ENCODE measurements at regions not wholly inside any gene's neighbourhood (a gene's known extent, or its start where the extent isn't known, plus 50 kb on each side); places are given as distances from the start of the nearest gene placed in this dataset.

- H3K36me3 Mint-ChIP-seq = no peaks in the 10 kb centered on the region
- H3K27ac Mint-ChIP-seq = no peak overlapping the region
- ATAC-seq (no peak), DNase-seq (no peak)
- H3K4me3 Mint-ChIP-seq = no peak overlapping the region
- no peaks in the 10 kb centered on the region for H3K9me3 Mint-ChIP-seq (ENCODE audit: low read depth)
- no peaks in the 10 kb centered on the region for H3K27me3 Mint-ChIP-seq
- CTCF ChIA-PET = no interaction called here
- H3K4me1 Mint-ChIP-seq = no peaks in the 10 kb centered on the region
These were observed 357.1 kb downstream of the TCERG1L start for GRCh38 chr10:130954326-130954905.

GRCh38 chr10:130956251-130956650, 355.3 kb downstream of the TCERG1L start:
- Mint-ChIP-seq H3K9me3 (ENCODE audit: low read depth) (no peaks in the 10 kb centered on the region), H3K27ac (no peak overlapping the region), H3K36me3 (no peaks in the 10 kb centered on the region), H3K27me3 (no peaks in the 10 kb centered on the region), H3K4me3 (no peak overlapping the region), H3K4me1 (no peaks in the 10 kb centered on the region)
- ATAC-seq = no peak
- no peak for DNase-seq
- CTCF ChIA-PET = no interaction called here

GRCh38 chr10:130957423-130957822, 354.1 kb downstream of the TCERG1L start:
- Mint-ChIP-seq H3K4me1 (no peaks in the 10 kb centered on the region), H3K9me3 (ENCODE audit: low read depth) (no peaks in the 10 kb centered on the region), H3K4me3 (no peak overlapping the region), H3K27me3 (no peaks in the 10 kb centered on the region), H3K36me3 (no peaks in the 10 kb centered on the region), H3K27ac (no peak overlapping the region)
- DNase-seq = peak; percentile 21
- no peak for ATAC-seq
- CTCF ChIA-PET = interaction anchor here (1.2 kb wide), 1 partner anchor 12 kb away, joined by 3 read pairs; no protein-coding TSS in a partner anchor

- CTCF ChIA-PET = interaction anchor here (1.2 kb wide), 1 partner anchor 12 kb away, joined by 3 read pairs; no protein-coding TSS in a partner anchor
- DNase-seq = peak; percentile 15
- no peaks in the 10 kb centered on the region for H3K27me3 Mint-ChIP-seq
- H3K36me3 Mint-ChIP-seq = no peaks in the 10 kb centered on the region
- no peaks in the 10 kb centered on the region for H3K4me1 Mint-ChIP-seq
- ATAC-seq = no peak
- no peak overlapping the region for H3K27ac Mint-ChIP-seq
- H3K9me3 Mint-ChIP-seq (ENCODE audit: low read depth) = no peaks in the 10 kb centered on the region
- H3K4me3 Mint-ChIP-seq = no peak overlapping the region
These were observed 353.5 kb downstream of the TCERG1L start for GRCh38 chr10:130958003-130958402.

- H3K27me3 Mint-ChIP-seq = no peaks in the 10 kb centered on the region
These were observed 352.4 kb downstream of the TCERG1L start for GRCh38 chr10:130958981-130959751.

GRCh38 chr10:130959752-130960195, 351.7 kb downstream of the TCERG1L start:
- Mint-ChIP-seq H3K4me3 (no peak overlapping the region), H3K27me3 (no peaks in the 10 kb centered on the region), H3K36me3 (no peaks in the 10 kb centered on the region), H3K4me1 (no peaks in the 10 kb centered on the region), H3K27ac (no peak overlapping the region), H3K9me3 (ENCODE audit: low read depth) (no peaks in the 10 kb centered on the region)
- CTCF ChIA-PET = no interaction called here
- ATAC-seq (no peak), DNase-seq (no peak)

More at GRCh38 chr10:130958981-130959751, 352.4 kb downstream of the TCERG1L start:
- DNase-seq (no peak), ATAC-seq (no peak)
- no peaks in the 10 kb centered on the region for H3K9me3 Mint-ChIP-seq (ENCODE audit: low read depth)
- CTCF ChIA-PET = no interaction called here
- no peak overlapping the region for H3K4me3 Mint-ChIP-seq
- H3K27ac Mint-ChIP-seq = no peak overlapping the region
- no peaks in the 10 kb centered on the region for H3K4me1 Mint-ChIP-seq
- H3K36me3 Mint-ChIP-seq = no peaks in the 10 kb centered on the region

- CTCF ChIA-PET = no interaction called here
- Mint-ChIP-seq H3K27me3 (no peaks in the 10 kb centered on the region), H3K27ac (no peak overlapping the region), H3K36me3 (no peaks in the 10 kb centered on the region), H3K9me3 (ENCODE audit: low read depth) (no peaks in the 10 kb centered on the region), H3K4me3 (no peak overlapping the region), H3K4me1 (no peaks in the 10 kb centered on the region)
- DNase-seq (no peak), ATAC-seq (no peak)
These were observed 351.0 kb downstream of the TCERG1L start for GRCh38 chr10:130960531-130960930.

GRCh38 chr10:130961506-130962239, 349.8 kb downstream of the TCERG1L start:
- no peaks in the 10 kb centered on the region for H3K36me3 Mint-ChIP-seq
- H3K4me3 Mint-ChIP-seq = no peak overlapping the region
- H3K9me3 Mint-ChIP-seq (ENCODE audit: low read depth) = no peaks in the 10 kb centered on the region
- no peak for ATAC-seq
- H3K27me3 Mint-ChIP-seq = no peaks in the 10 kb centered on the region
- no peaks in the 10 kb centered on the region for H3K4me1 Mint-ChIP-seq
- DNase-seq = peak; percentile 3
- CTCF ChIA-PET = no interaction called here
- H3K27ac Mint-ChIP-seq = no peak overlapping the region

GRCh38 chr10:130962240-130963051, 349.1 kb downstream of the TCERG1L start:
- H3K36me3 Mint-ChIP-seq = no peaks in the 10 kb centered on the region
- no peaks in the 10 kb centered on the region for H3K27me3 Mint-ChIP-seq
- CTCF ChIA-PET = no interaction called here
- no peak overlapping the region for H3K27ac Mint-ChIP-seq
- no peak overlapping the region for H3K4me3 Mint-ChIP-seq
- no peaks in the 10 kb centered on the region for H3K9me3 Mint-ChIP-seq (ENCODE audit: low read depth)
- ATAC-seq (no peak), DNase-seq (no peak)
- no peaks in the 10 kb centered on the region for H3K4me1 Mint-ChIP-seq

GRCh38 chr10:130963052-130963393, 348.5 kb downstream of the TCERG1L start:
- no peaks in the 10 kb centered on the region for H3K4me1 Mint-ChIP-seq
- no peaks in the 10 kb centered on the region for H3K9me3 Mint-ChIP-seq (ENCODE audit: low read depth)
- H3K4me3 Mint-ChIP-seq = no peak overlapping the region
- DNase-seq = no peak
- H3K27me3 Mint-ChIP-seq = no peaks in the 10 kb centered on the region
- H3K36me3 Mint-ChIP-seq = no peaks in the 10 kb centered on the region
- H3K27ac Mint-ChIP-seq = no peak overlapping the region
- ATAC-seq = no peak
- CTCF ChIA-PET = no interaction called here

GRCh38 chr10:130963786-130964522, 347.6 kb downstream of the TCERG1L start:
- no peaks in the 10 kb centered on the region for H3K9me3 Mint-ChIP-seq (ENCODE audit: low read depth)
- H3K4me3 Mint-ChIP-seq = no peak overlapping the region
- ATAC-seq = no peak
- CTCF ChIA-PET = no interaction called here
- no peaks in the 10 kb centered on the region for H3K36me3 Mint-ChIP-seq
- DNase-seq = no peak
- H3K27ac Mint-ChIP-seq = no peak overlapping the region
- H3K27me3 Mint-ChIP-seq = no peaks in the 10 kb centered on the region
- H3K4me1 Mint-ChIP-seq = no peaks in the 10 kb centered on the region

- CTCF ChIA-PET = no interaction called here
- H3K27me3 Mint-ChIP-seq = no peaks in the 10 kb centered on the region
- ATAC-seq = no peak
- DNase-seq = no peak
- no peak overlapping the region for H3K27ac Mint-ChIP-seq
- H3K4me3 Mint-ChIP-seq = no peak overlapping the region
- no peaks in the 10 kb centered on the region for H3K36me3 Mint-ChIP-seq
- H3K4me1 Mint-ChIP-seq = no peaks in the 10 kb centered on the region
- peaks cover 2% of the 10 kb centered on the region for H3K9me3 Mint-ChIP-seq (ENCODE audit: low read depth)
These were observed 346.8 kb downstream of the TCERG1L start for GRCh38 chr10:130964771-130965170.

GRCh38 chr10:130967161-130967560, 344.4 kb downstream of the TCERG1L start:
- Mint-ChIP-seq H3K27ac (no peak overlapping the region), H3K27me3 (no peaks in the 10 kb centered on the region), H3K36me3 (no peaks in the 10 kb centered on the region), H3K4me3 (no peak overlapping the region), H3K9me3 (ENCODE audit: low read depth) (peaks cover 2% of the 10 kb centered on the region), H3K4me1 (no peaks in the 10 kb centered on the region)
- DNase-seq = no peak
- ATAC-seq = no peak
- CTCF ChIA-PET = no interaction called here

Data from activated CD8-positive, alpha-beta memory T cell treated with anti-CD3 and anti-CD28 coated beads, Interleukin-2, amount 10 ng/mL, durations not matched to agents 7 days and 5 days (primary cell).